ENCODE measurements at regions not wholly inside any gene's neighbourhood (a gene's known extent, or its start where the extent isn't known, plus 50 kb on each side); places are given as distances from the start of the nearest gene placed in this dataset.

GRCh38 chr5:42881416-42882117 lies 69.9 kb upstream of the SELENOP start:
- H3K27me3 Mint-ChIP-seq (ENCODE audit: low read depth): no peaks in the 10 kb centered on the region
- no peaks in the 10 kb centered on the region for H3K36me3 Mint-ChIP-seq (ENCODE audit: low read depth)
- H3K27ac Mint-ChIP-seq (ENCODE audit: unreplicated experiment): no peak overlapping the region
- TF ChIP-seq CTCF (conservative IDR thresholded peaks at IDR 0.05): no peak
- H3K4me1 Mint-ChIP-seq: no peaks in the 10 kb centered on the region
- DNase-seq (ENCODE audit: low read depth, low spot score): no peak
- H3K9me3 Mint-ChIP-seq: no peaks in the 10 kb centered on the region
- H3K4me3 Mint-ChIP-seq: no peak overlapping the region

- H3K27me3 Mint-ChIP-seq (ENCODE audit: low read depth): no peaks in the 10 kb centered on the region
- no peak overlapping the region for H3K27ac Mint-ChIP-seq (ENCODE audit: unreplicated experiment)
- H3K36me3 Mint-ChIP-seq (ENCODE audit: low read depth): no peaks in the 10 kb centered on the region
- H3K9me3 Mint-ChIP-seq: no peaks in the 10 kb centered on the region
- DNase-seq (ENCODE audit: low read depth, low spot score): no peak
- H3K4me1 Mint-ChIP-seq: peaks cover 2% of the 10 kb centered on the region
- TF ChIP-seq CTCF (conservative IDR thresholded peaks at IDR 0.05): no peak
- no peak overlapping the region for H3K4me3 Mint-ChIP-seq
Observed at GRCh38 chr5:42880496-42881150, 68.9 kb upstream of the SELENOP start.

DNA sequence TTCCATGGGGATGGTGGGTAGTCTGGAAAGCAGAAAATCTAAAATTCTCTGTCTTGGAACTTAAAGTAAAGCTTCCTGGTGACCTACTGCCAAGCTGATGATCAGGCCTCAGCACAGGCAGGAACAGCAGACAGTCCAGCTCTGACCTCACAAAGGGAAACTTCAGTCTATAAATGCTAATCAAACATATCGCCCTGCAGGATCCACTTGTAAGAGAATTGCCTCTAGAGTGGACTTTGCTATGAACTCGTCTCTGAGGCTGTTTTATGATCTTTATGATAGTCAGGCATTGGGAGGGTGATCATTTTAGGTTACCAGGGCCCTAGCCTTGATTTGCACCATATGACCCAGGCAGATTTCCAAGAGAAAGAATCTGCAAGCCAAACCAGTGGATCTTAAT lies 67.6 kb upstream of the SELENOP start:
- no peak for DNase-seq (ENCODE audit: low read depth, low spot score)
- Mint-ChIP-seq H3K27ac (ENCODE audit: unreplicated experiment) (no peak overlapping the region), H3K4me1 (peaks cover 3% of the 10 kb centered on the region), H3K4me3 (no peak overlapping the region), H3K27me3 (ENCODE audit: low read depth) (no peaks in the 10 kb centered on the region), H3K9me3 (no peaks in the 10 kb centered on the region), H3K36me3 (ENCODE audit: low read depth) (no peaks in the 10 kb centered on the region)
- TF ChIP-seq CTCF (conservative IDR thresholded peaks at IDR 0.05): no peak

GRCh38 chr5:42878550-42878949 lies 66.9 kb upstream of the SELENOP start:
- peaks cover 3% of the 10 kb centered on the region for H3K4me1 Mint-ChIP-seq
- no peak for TF ChIP-seq CTCF (conservative IDR thresholded peaks at IDR 0.05)
- no peaks in the 10 kb centered on the region for H3K9me3 Mint-ChIP-seq
- no peak overlapping the region for H3K4me3 Mint-ChIP-seq
- H3K36me3 Mint-ChIP-seq (ENCODE audit: low read depth): no peaks in the 10 kb centered on the region
- DNase-seq (ENCODE audit: low read depth, low spot score): no peak
- no peak overlapping the region for H3K27ac Mint-ChIP-seq (ENCODE audit: unreplicated experiment)
- H3K27me3 Mint-ChIP-seq (ENCODE audit: low read depth): no peaks in the 10 kb centered on the region

- no peak overlapping the region for H3K4me3 Mint-ChIP-seq
- no peak for DNase-seq (ENCODE audit: low read depth, low spot score)
- no peak for TF ChIP-seq CTCF (conservative IDR thresholded peaks at IDR 0.05)
- H3K27me3 Mint-ChIP-seq (ENCODE audit: low read depth): no peaks in the 10 kb centered on the region
- H3K9me3 Mint-ChIP-seq: no peaks in the 10 kb centered on the region
- no peak overlapping the region for H3K27ac Mint-ChIP-seq (ENCODE audit: unreplicated experiment)
- H3K36me3 Mint-ChIP-seq (ENCODE audit: low read depth): no peaks in the 10 kb centered on the region
- H3K4me1 Mint-ChIP-seq: peaks cover 3% of the 10 kb centered on the region
Observed at GRCh38 chr5:42878041-42878440, 66.3 kb upstream of the SELENOP start.

Data from neural crest cell (in vitro differentiated cells).